ENCODE measurements at regions not wholly inside any gene's neighbourhood (a gene's known extent, or its start where the extent isn't known, plus 50 kb on each side); places are given as distances from the start of the nearest gene placed in this dataset.

- TF ChIP-seq ESRRA (IDR thresholded peaks at IDR 0.05; ENCODE audit: borderline replicate concordance, low read length) (no peak), USF2 (IDR thresholded peaks at IDR 0.05) (no peak)
- Histone ChIP-seq H3K9me3 (no peaks in the 10 kb centered on the region), H3K4me3 (no peak overlapping the region), H3K4me2 (no peak overlapping the region), H3K4me1 (no peaks in the 10 kb centered on the region), H3K27ac (no peak overlapping the region)
- POLR2A ChIA-PET: no interaction called here
- 45% methylated on average over 3 of the region's 3 CpGs for WGBS (ENCODE audit: missing lambda C conversion rate)
- no peak for ATAC-seq
- CTCF ChIA-PET: no interaction called here
- FAIRE-seq: no peak
- DNase-seq (ENCODE audit: low read depth in 1 of 2, low spot score in 1 of 2): no peak
Observed at GRCh38 chr18:4605212-4605611, 150.1 kb upstream of the DLGAP1 start.

GRCh38 chr18:4603955-4604354 lies 148.8 kb upstream of the DLGAP1 start:
- FAIRE-seq (no peak), DNase-seq (ENCODE audit: low read depth in 1 of 2, low spot score in 1 of 2) (no peak), ATAC-seq (no peak)
- Histone ChIP-seq H3K4me3 (no peak overlapping the region), H3K4me2 (no peak overlapping the region), H3K4me1 (no peaks in the 10 kb centered on the region), H3K9me3 (no peaks in the 10 kb centered on the region), H3K27ac (no peak overlapping the region)
- TF ChIP-seq ZNF302 (CRISPR knock-in tag; IDR thresholded peaks at IDR 0.05) (no peak), ELK1 (IDR thresholded peaks at IDR 0.05; ENCODE audit: low read depth, low read length) (no peak), HMGXB4 (CRISPR knock-in tag; IDR thresholded peaks at IDR 0.05; ENCODE audit: borderline replicate concordance) (no peak), BCL3 (IDR thresholded peaks at IDR 0.05) (no peak)
- 26% methylated on average over 7 of the region's 7 CpGs for WGBS (ENCODE audit: missing lambda C conversion rate)
- CTCF ChIA-PET: no interaction called here
- POLR2A ChIA-PET: no interaction called here

GRCh38 chr18:4599312-4599711 lies 144.2 kb upstream of the DLGAP1 start:
- ATAC-seq (no peak), DNase-seq (ENCODE audit: low read depth in 1 of 2, low spot score in 1 of 2) (no peak), FAIRE-seq (no peak)
- ChIA-PET CTCF (no interaction called here), POLR2A (no interaction called here)
- TF ChIP-seq BCL3 (IDR thresholded peaks at IDR 0.05): no peak
- H3K4me3 ChIP-seq: no peak overlapping the region
- no peaks in the 10 kb centered on the region for H3K4me1 ChIP-seq
- 3% methylated on average over 4 of the region's 4 CpGs for WGBS (ENCODE audit: missing lambda C conversion rate)
- no peaks in the 10 kb centered on the region for H3K9me3 ChIP-seq
- no peak overlapping the region for H3K27ac ChIP-seq
- H3K4me2 ChIP-seq: no peak overlapping the region

- DNase-seq (ENCODE audit: low read depth in 1 of 2, low spot score in 1 of 2) (no peak), ATAC-seq (no peak), FAIRE-seq (no peak)
- TF ChIP-seq FOSL2 (IDR thresholded peaks at IDR 0.05) (no peak), FOSL2 (CRISPR knock-in tag; IDR thresholded peaks at IDR 0.05) (no peak), RCOR1 (IDR thresholded peaks at IDR 0.05; ENCODE audit: low read depth, low read length) (no peak), GATA3 (IDR thresholded peaks at IDR 0.05; ENCODE audit: borderline replicate concordance) (no peak), POLR2A (IDR thresholded peaks at IDR 0.05; ENCODE audit: low read length) (no peak), MAX (IDR thresholded peaks at IDR 0.05) (no peak), CBX8 (IDR thresholded peaks at IDR 0.05) (no peak), JUN (IDR thresholded peaks at IDR 0.05) (no peak), EHMT2 (IDR thresholded peaks at IDR 0.05; ENCODE audit: low read depth) (no peak)
- Histone ChIP-seq H3K4me2 (no peak overlapping the region), H3K27ac (no peak overlapping the region), H3K9me3 (no peaks in the 10 kb centered on the region), H3K4me1 (no peaks in the 10 kb centered on the region), H3K4me3 (no peak overlapping the region)
- ChIA-PET POLR2A (no interaction called here), CTCF (no interaction called here)
- 2% methylated on average over 3 of the region's 3 CpGs for WGBS (ENCODE audit: missing lambda C conversion rate)
Observed at GRCh38 chr18:4597301-4597700, 142.2 kb upstream of the DLGAP1 start.

All from A549 (cell line).